ENCODE measurements at regions not wholly inside any gene's neighbourhood (a gene's known extent, or its start where the extent isn't known, plus 50 kb on each side); places are given as distances from the start of the nearest gene placed in this dataset.

GRCh38 chr11:81104051-81104450 lies 1629.6 kb downstream of the FAM181B start:
- TF ChIP-seq CTCF (IDR thresholded peaks at IDR 0.05; ENCODE audit: low read depth, low read length, poor library complexity, severe bottlenecking) (no peak), EZH2phosphoT487 (IDR thresholded peaks at IDR 0.05; ENCODE audit: borderline replicate concordance, low read length) (no peak)
